ENCODE measurements at regions not wholly inside any gene's neighbourhood (a gene's known extent, or its start where the extent isn't known, plus 50 kb on each side); places are given as distances from the start of the nearest gene placed in this dataset.

GRCh38 chr2:153819501-153819900 lies 52.2 kb upstream of the GALNT13 start:
- H3K4me3 Mint-ChIP-seq, result no peak overlapping the region
- H3K4me1 ChIP-seq (ENCODE audit: insufficient read depth, low read length), result no peaks in the 10 kb centered on the region
- no peak overlapping the region for H3K4me3 ChIP-seq (ENCODE audit: low read length)
- no peak for TF ChIP-seq CTCF (IDR thresholded peaks at IDR 0.05)
- H3K27me3 ChIP-seq (ENCODE audit: control insufficient read depth in 1 of 2, insufficient read depth in 2 of 2, low read length in 2 of 2), result no peaks in the 10 kb centered on the region
- H3K27ac ChIP-seq (ENCODE audit: low read depth in 1 of 2, low read length in 2 of 2), result no peak overlapping the region
- no peaks in the 10 kb centered on the region for H3K4me1 Mint-ChIP-seq (ENCODE audit: low read depth)
- H3K27me3 Mint-ChIP-seq, result no peaks in the 10 kb centered on the region
- POLR2A ChIA-PET, result no interaction called here
- intact Hi-C loops (cut with DNase I, micrococcal nuclease), result loop anchor here in 1 of 2 experiments (5.0 kb wide), 1 partner anchor 52 kb away; no protein-coding TSS in a partner anchor
- no peaks in the 10 kb centered on the region for H3K36me3 Mint-ChIP-seq (ENCODE audit: low read depth)
- H3K27ac Mint-ChIP-seq, result no peak overlapping the region
- CTCF ChIA-PET, result no interaction called here
- DNase-seq, result no peak
- H3K9me3 Mint-ChIP-seq, result peaks cover 7% of the 10 kb centered on the region
- ATAC-seq (ENCODE audit: poor library complexity), result no peak
- peaks cover 0 to 9% of the 10 kb centered on the region in 2 experiments for H3K9me3 ChIP-seq (ENCODE audit: control insufficient read depth in 1 of 2, insufficient read depth in 1 of 2, low read length in 2 of 2)
- no peaks in the 10 kb centered on the region for H3K36me3 ChIP-seq (ENCODE audit: insufficient read depth, low read length)
